Natural killer cell (primary cell): ENCODE measurements at regions not wholly inside any gene's neighbourhood (a gene's known extent, or its start where the extent isn't known, plus 50 kb on each side); places are given as distances from the start of the nearest gene placed in this dataset.

Experiments
- ATAC-seq, 3 donors: fragments of 150-1000 bp in 2 of 3; fragments of 200-7000 bp in 1 of 3; cut with Tn5 transposase; 1 replicate in 1 of 3; 2 replicates in 2 of 3; pipeline ENCODE4 v1.10.0; 2021; ENCODE audit warnings: mild to moderate bottlenecking in 2 of 3, moderate library complexity in 2 of 3
- DNase-seq, 2 donors: peaks; one replicate each; pipeline versions ENCODE4 v3.0.0 to v3.0.0-alpha.2; 2013 to 2021; ENCODE audit warnings: mixed read lengths in 1 of 2
- H3K27ac ChIP-seq: one replicate; pipeline ENCODE4 v1.5.1; 2013; ENCODE audit warnings: mild to moderate bottlenecking, low read length
- H3K27me3 ChIP-seq: one replicate; pipeline ENCODE4 v1.6.1; 2013; ENCODE audit warnings: low read length; ENCODE audit not compliant: control insufficient read depth, insufficient read depth
- H3K36me3 ChIP-seq: one replicate; pipeline ENCODE4 v1.6.1; 2013; ENCODE audit warnings: low read length; ENCODE audit not compliant: control insufficient read depth, insufficient read depth
- H3K4me1 ChIP-seq: one replicate; pipeline ENCODE4 v1.6.1; 2013; ENCODE audit warnings: low read length; ENCODE audit not compliant: control insufficient read depth, insufficient read depth
- H3K4me3 ChIP-seq: one replicate; pipeline ENCODE4 v1.5.1; 2013; ENCODE audit warnings: low read length
- H3K9me3 ChIP-seq: one replicate; pipeline ENCODE4 v1.6.1; 2013; ENCODE audit warnings: low read length; ENCODE audit not compliant: control insufficient read depth, insufficient read depth
- H3K27ac Mint-ChIP-seq, 2 donors: one replicate each; pipeline ENCODE4 v1.8.0; 2022; ENCODE audit warnings: mild to moderate bottlenecking in 2 of 2, mixed read lengths in 2 of 2, moderate library complexity in 1 of 2
- H3K27me3 Mint-ChIP-seq, 2 donors: one replicate each; pipeline ENCODE4 v1.8.0; 2022; ENCODE audit warnings: low read depth in 2 of 2, mixed read lengths in 2 of 2
- H3K36me3 Mint-ChIP-seq: one replicate; pipeline ENCODE4 v1.8.0; 2022; ENCODE audit warnings: mixed read lengths
- H3K4me1 Mint-ChIP-seq, 2 donors: one replicate each; pipeline ENCODE4 v1.8.0; 2022; ENCODE audit warnings: mixed read lengths in 2 of 2
- H3K4me3 Mint-ChIP-seq: one replicate; pipeline ENCODE4 v1.8.0; 2022; ENCODE audit warnings: mild to moderate bottlenecking, moderate library complexity, mixed read lengths
- H3K9me3 Mint-ChIP-seq, 2 donors: one replicate each; pipeline ENCODE4 v1.8.0; 2022; ENCODE audit warnings: mixed read lengths in 2 of 2
- CTCF ChIP-seq: fragments of 200-600 bp; IDR thresholded peaks from one replicate; pipeline ENCODE4 v1.8.0; 2022; ENCODE audit warnings: antibody characterized with exemption
- WGBS: methylation state at CpG from one replicate; pipeline ENCODE4 v1.1.7; 2013; ENCODE audit warnings: missing lambda C conversion rate; ENCODE audit not compliant: insufficient coverage; 5-methylcytosine and 5-hydroxymethylcytosine counted together
- intact Hi-C: fragments of 100-400 bp; cut with micrococcal nuclease; formaldehyde crosslinking; loops from one replicate; pipeline ENCODE4 v1.14.2; 2022

- Histone ChIP-seq H3K27ac (no peak overlapping the region), H3K4me1 (no peaks in the 10 kb centered on the region), H3K36me3 (no peaks in the 10 kb centered on the region), H3K27me3 (no peaks in the 10 kb centered on the region), H3K9me3 (no peaks in the 10 kb centered on the region), H3K4me3 (no peak overlapping the region)
- no peak for TF ChIP-seq CTCF
- Mint-ChIP-seq H3K4me1 (no peaks in the 10 kb centered on the region), H3K27ac (no peak overlapping the region), H3K9me3 (peaks cover 16 to 22% of the 10 kb centered on the region in 2 donors), H3K27me3 (no peaks in the 10 kb centered on the region), H3K36me3 (no peaks in the 10 kb centered on the region), H3K4me3 (no peak overlapping the region)
- intact Hi-C loops = no loop called here
- DNase-seq = no peak
- no peak for ATAC-seq
These were observed 53.4 kb downstream of the MC4R start for GRCh38 chr18:60319129-60319528.

GRCh38 chr18:60311676-60312360, 60.8 kb downstream of the MC4R start:
- no peak for TF ChIP-seq CTCF
- DNase-seq = no peak
- intact Hi-C loops = no loop called here
- no peaks in the 10 kb centered on the region for H3K36me3 Mint-ChIP-seq
- Histone ChIP-seq H3K9me3 (no peaks in the 10 kb centered on the region), H3K4me1 (no peaks in the 10 kb centered on the region), H3K4me3 (no peak overlapping the region), H3K36me3 (no peaks in the 10 kb centered on the region), H3K27me3 (no peaks in the 10 kb centered on the region), H3K27ac (no peak overlapping the region)
- H3K9me3 Mint-ChIP-seq = peaks cover 6 to 8% of the 10 kb centered on the region in 2 donors
- H3K27me3 Mint-ChIP-seq = no peaks in the 10 kb centered on the region
- ATAC-seq = no peak
- no peak overlapping the region for H3K27ac Mint-ChIP-seq
- WGBS = no CpG with 5 or more reads among the region's 1 CpG
- H3K4me1 Mint-ChIP-seq = no peaks in the 10 kb centered on the region
- H3K4me3 Mint-ChIP-seq = no peak overlapping the region

GRCh38 chr18:60295674-60296073, 76.9 kb downstream of the MC4R start:
- Mint-ChIP-seq H3K4me3 (no peak overlapping the region), H3K27me3 (no peaks in the 10 kb centered on the region), H3K36me3 (no peaks in the 10 kb centered on the region), H3K27ac (no peak overlapping the region), H3K9me3 (peaks cover 9 to 11% of the 10 kb centered on the region in 2 donors), H3K4me1 (no peaks in the 10 kb centered on the region)
- Histone ChIP-seq H3K27ac (no peak overlapping the region), H3K4me1 (no peaks in the 10 kb centered on the region), H3K27me3 (no peaks in the 10 kb centered on the region), H3K9me3 (no peaks in the 10 kb centered on the region), H3K4me3 (no peak overlapping the region), H3K36me3 (no peaks in the 10 kb centered on the region)
- intact Hi-C loops = no loop called here
- no peak for ATAC-seq
- no peak for DNase-seq
- TF ChIP-seq CTCF = no peak
- WGBS = 87% methylated on average over 4 of the region's 4 CpGs

GRCh38 chr18:60292186-60292585, 80.4 kb downstream of the MC4R start:
- TF ChIP-seq CTCF = no peak
- H3K27ac Mint-ChIP-seq = no peak overlapping the region
- no peak for DNase-seq
- H3K4me3 Mint-ChIP-seq = no peak overlapping the region
- peaks cover 3 to 4% of the 10 kb centered on the region in 2 donors for H3K9me3 Mint-ChIP-seq
- Histone ChIP-seq H3K4me3 (no peak overlapping the region), H3K9me3 (no peaks in the 10 kb centered on the region), H3K27me3 (no peaks in the 10 kb centered on the region), H3K4me1 (no peaks in the 10 kb centered on the region), H3K36me3 (no peaks in the 10 kb centered on the region), H3K27ac (no peak overlapping the region)
- no peaks in the 10 kb centered on the region for H3K36me3 Mint-ChIP-seq
- ATAC-seq = no peak
- H3K4me1 Mint-ChIP-seq = no peaks in the 10 kb centered on the region
- intact Hi-C loops = no loop called here
- H3K27me3 Mint-ChIP-seq = no peaks in the 10 kb centered on the region
- 93% methylated on average over 3 of the region's 4 CpGs for WGBS
